GM12865 (cell line): ENCODE measurements at regions not wholly inside any gene's neighbourhood (a gene's known extent, or its start where the extent isn't known, plus 50 kb on each side); places are given as distances from the start of the nearest gene placed in this dataset.

Source experiments
- DNase-seq: peaks from one replicate; pipeline ENCODE4 v3.0.0; 2010; ENCODE audit warnings: low read depth
- H3K4me3 ChIP-seq: 2 replicates; pipeline ENCODE4 v1.5.1; 2011; ENCODE audit warnings: mild to moderate bottlenecking, low read depth, low read length, control low read depth
- TF ChIP-seq, protein P1 (sequence below): IDR thresholded peaks from 2 replicates; pipeline ENCODE4 v1.5.1; 2011; ENCODE audit warnings: low read length, control low read depth, low read depth, inconsistent platforms; ENCODE audit not compliant: insufficient read depth; ENCODE audit errors: missing control alignments

DNA sequence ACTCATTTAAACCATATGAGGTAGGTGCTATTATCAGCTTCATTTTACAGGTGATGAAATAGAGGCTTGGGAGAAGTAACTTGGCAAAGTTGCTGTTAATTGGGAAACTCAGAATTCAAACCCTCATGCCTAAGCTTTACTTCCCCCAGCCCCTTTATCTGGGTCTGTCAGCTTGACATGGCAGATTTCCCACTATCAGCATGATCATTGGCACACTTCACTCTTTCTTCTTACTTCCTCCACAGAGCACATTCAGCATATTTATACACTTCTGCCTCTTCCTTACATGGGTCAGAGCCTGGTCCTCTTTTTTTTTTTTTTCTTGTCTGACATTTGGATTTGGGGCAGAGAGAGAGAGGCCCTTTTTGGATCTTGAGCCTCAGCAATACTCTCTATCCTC is 56.5 kb upstream of the ARX start:
- TF ChIP-seq, protein P1, sequence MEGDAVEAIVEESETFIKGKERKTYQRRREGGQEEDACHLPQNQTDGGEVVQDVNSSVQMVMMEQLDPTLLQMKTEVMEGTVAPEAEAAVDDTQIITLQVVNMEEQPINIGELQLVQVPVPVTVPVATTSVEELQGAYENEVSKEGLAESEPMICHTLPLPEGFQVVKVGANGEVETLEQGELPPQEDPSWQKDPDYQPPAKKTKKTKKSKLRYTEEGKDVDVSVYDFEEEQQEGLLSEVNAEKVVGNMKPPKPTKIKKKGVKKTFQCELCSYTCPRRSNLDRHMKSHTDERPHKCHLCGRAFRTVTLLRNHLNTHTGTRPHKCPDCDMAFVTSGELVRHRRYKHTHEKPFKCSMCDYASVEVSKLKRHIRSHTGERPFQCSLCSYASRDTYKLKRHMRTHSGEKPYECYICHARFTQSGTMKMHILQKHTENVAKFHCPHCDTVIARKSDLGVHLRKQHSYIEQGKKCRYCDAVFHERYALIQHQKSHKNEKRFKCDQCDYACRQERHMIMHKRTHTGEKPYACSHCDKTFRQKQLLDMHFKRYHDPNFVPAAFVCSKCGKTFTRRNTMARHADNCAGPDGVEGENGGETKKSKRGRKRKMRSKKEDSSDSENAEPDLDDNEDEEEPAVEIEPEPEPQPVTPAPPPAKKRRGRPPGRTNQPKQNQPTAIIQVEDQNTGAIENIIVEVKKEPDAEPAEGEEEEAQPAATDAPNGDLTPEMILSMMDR = no peak
- no peak for DNase-seq
- H3K4me3 ChIP-seq = no peak overlapping the region

DNA sequence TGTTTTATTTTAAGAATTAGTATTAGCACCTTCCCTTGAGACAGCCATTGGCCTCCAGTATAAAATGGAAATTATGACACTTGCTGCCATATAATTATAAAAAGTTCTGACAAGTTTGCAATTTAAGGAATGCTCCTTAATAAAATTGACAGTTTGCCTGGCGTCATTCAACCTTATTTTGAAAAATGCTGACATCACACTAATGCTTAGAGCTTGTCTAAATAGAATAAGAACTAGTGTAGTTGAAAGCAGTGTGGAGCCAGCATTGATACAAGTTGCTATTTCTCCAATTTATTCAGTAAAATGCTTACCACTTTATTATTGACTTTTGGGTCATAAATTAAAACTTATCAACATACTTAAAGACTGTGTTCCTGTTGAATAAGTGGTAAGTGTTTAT is 54.3 kb upstream of the ARX start:
- no peak for DNase-seq
- TF ChIP-seq, protein P1 = no peak
- no peak overlapping the region for H3K4me3 ChIP-seq

DNA sequence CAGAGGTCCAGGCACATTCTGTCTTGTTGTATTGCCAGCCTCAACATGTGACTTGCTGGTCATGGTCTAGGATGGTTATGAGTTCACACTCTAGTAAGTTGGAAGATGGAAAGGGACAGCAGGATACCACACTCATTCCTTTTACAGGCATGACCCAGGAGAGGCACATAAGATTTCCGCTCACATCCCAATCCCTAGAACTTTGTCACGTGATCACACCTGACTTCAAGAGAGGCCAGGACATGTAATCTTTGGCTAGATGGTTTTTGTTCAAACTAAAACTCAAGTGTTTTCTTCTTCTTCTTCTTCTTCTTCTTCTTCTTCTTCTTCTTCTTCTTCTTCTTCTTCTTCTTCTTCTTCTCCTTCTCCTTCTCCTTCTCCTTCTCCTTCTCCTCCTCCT is 53.4 kb upstream of the ARX start:
- no peak overlapping the region for H3K4me3 ChIP-seq
- DNase-seq = no peak
- TF ChIP-seq, protein P1 = no peak

DNA sequence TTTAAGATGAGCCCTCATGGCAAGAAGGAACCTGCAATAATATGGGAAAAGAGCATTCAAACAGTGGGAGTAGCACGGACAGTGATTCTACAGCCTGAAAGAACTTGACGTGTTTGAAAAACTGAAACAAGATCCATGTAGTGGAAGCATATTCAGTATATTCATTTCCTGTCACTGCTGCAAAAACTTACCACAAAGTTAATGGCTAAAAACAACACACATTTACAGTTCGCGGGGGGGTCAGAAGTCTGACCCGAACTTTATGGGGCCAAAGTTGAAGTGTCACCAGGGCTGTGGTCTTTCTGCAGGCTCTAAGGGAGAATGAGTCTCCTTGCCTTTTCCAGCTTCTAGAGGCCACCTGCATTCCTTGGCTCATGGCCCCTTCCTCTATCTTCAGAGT is 52.6 kb upstream of the ARX start:
- H3K4me3 ChIP-seq = no peak overlapping the region
- DNase-seq = peak; percentile 2
- TF ChIP-seq, protein P1 = no peak

DNA sequence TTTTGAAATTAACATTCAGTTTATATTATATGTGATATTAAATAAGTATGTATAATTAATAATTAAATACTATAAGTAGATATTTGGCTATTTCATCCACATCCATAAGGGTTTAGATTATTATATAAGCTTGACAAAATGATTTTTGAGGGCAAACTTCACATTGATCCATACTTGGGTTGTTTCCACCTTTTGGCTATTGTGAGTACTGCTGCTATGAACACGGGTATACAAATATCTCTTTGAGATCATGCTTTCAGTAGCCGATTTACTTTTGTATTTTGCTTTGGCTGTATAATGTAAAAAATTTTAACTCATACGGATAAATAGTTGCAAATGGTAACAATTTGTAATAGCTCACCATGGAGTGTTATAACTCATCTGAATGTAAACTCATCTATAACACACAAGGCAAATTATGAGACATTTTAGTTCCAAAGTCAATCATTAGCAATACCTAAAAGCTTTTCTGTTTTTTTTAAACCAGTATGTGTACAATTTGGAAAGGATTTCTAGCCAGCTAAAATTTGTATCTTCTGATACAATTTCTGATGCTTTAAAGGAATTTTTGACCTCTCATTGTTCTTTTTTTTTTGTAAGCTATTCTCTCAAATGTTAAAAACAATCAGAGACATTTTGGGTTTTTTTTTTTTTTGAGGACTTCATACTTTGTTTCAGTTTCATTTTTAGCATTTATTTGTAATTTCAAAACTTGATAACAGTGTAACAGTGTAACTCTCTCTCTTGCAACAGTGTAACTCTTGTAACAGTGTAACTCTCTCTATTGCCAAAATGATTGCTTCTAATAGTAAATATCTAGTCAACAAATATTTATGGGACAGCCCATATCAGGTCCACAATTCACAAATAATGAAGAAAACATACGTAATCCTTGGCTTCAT is 51.8 kb upstream of the ARX start:
- no peak overlapping the region for H3K4me3 ChIP-seq
- no peak for DNase-seq
- TF ChIP-seq, protein P1 = no peak

DNA sequence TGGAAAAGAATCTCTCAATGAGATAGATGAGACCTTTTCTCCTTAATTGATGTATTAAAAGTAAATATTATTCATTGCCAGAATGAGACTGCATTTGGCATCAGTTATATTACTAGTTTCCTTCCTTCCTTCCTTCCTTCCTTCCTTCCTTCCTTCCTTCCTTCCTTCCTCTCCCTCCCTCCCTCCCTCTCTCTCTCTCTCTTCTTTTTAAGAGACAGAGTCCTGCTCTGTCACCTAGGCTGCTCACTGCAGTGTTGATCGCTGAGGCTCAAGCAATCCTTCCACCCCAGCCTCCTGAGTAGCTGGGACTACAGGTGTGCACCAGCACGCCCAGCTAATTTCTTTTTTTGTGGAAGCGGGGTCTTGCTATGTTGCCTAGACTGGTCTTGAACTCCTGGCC is 50.4 kb upstream of the ARX start:
- TF ChIP-seq, protein P1 = no peak
- H3K4me3 ChIP-seq = no peak overlapping the region
- no peak for DNase-seq
